ENCODE measurements at regions not wholly inside any gene's neighbourhood (a gene's known extent, or its start where the extent isn't known, plus 50 kb on each side); places are given as distances from the start of the nearest gene placed in this dataset.

DNA sequence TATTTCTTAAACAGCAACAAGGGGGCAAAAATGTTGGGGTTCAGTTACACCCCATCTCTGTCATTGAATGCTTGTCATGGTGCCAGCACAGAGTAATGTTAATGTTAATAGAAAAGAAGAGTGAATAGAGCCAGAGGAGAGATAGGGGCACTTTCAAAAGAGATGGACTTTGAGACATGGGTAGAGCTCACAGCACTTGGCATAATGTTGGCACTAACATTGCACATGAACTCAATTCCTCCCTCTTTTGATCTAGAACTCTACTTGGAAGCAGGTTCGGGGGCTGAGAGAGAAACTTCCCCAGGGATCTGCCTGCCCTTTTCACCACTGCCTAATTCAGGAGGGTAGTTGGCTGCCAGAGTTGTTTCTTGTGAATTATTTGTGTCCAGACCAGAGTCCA is 188.0 kb upstream of the ADRA1D start:
- CTCF ChIA-PET, result no interaction called here

DNA sequence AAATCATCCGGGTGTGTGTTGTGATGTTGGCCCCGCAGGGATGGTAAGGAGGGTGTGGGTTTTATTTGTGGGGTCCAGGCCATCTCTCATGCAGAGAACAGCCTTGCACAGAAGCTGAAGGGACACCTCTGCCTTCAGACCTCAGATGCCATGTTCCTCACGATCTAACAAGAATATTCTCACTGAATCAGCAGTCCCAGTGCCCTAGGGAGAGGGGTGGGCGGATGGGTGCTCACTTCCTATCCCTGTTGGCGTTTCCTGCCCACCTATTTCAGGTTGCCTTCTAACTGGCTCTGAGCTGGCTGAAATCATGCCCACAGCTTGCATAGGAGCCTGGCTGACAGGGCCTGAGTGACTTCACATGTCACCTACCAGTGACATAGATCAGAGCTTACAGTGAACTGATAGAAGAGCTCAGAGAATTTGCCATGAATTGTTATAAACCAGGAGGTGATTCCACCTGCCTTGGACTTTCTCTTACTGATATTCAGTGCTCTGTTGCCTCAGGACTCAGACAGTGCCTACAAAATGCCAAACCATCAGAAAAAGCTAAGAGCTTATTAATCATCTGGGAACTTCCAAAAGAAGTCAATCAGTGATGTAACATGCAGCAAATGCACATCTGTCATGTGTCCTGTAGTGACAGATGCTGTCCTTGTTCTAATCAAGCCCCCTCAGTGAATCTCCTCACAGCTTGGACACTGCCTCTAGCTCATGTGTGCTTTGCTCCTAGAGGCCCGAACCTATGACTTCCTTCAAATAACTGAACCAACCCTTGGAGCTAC is 186.8 kb upstream of the ADRA1D start:
- ATAC-seq, result no peak
- CTCF ChIA-PET, result interaction anchor here (0.6 to 1.4 kb wide), 2 partner anchors 156 to 161 kb away, joined by 3 read pairs; no protein-coding TSS in a partner anchor
- no peak for FAIRE-seq
- POLR2A ChIA-PET, result no interaction called here
- Histone ChIP-seq H3K27ac (no peak overlapping the region), H3K4me3 (no peak overlapping the region), H3K9me3 (no peaks in the 10 kb centered on the region), H3K4me2 (no peak overlapping the region), H3K4me1 (no peaks in the 10 kb centered on the region)
- 48% methylated on average over 6 of the region's 6 CpGs for WGBS (ENCODE audit: missing lambda C conversion rate)
- no peak for DNase-seq (ENCODE audit: low read depth in 1 of 2, low spot score in 1 of 2)
- TF ChIP-seq HDAC2 (IDR thresholded peaks at IDR 0.05) (no peak), NFE2L2 (conservative IDR thresholded peaks at IDR 0.05; ENCODE audit: low read length) (no peak), ZNF302 (CRISPR knock-in tag; IDR thresholded peaks at IDR 0.05) (no peak), BHLHE40 (IDR thresholded peaks at IDR 0.05; ENCODE audit: low read depth, low read length) (no peak), CEBPB (IDR thresholded peaks at IDR 0.05) (no peak), TP53 (CRISPR knock-in tag; IDR thresholded peaks at IDR 0.05) (no peak), FOSB (CRISPR knock-in tag; IDR thresholded peaks at IDR 0.05) (no peak), USF2 (IDR thresholded peaks at IDR 0.05) (no peak)
- TF ChIP-seq, protein P1, sequence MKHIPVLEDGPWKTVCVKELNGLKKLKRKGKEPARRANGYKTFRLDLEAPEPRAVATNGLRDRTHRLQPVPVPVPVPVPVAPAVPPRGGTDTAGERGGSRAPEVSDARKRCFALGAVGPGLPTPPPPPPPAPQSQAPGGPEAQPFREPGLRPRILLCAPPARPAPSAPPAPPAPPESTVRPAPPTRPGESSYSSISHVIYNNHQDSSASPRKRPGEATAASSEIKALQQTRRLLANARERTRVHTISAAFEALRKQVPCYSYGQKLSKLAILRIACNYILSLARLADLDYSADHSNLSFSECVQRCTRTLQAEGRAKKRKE (CRISPR knock-in tag; IDR thresholded peaks at IDR 0.05; ENCODE audit: low read depth), result no peak

More for the DNA sequence above, 188.0 kb upstream of the ADRA1D start:
- Histone ChIP-seq H3K9me3 (no peaks in the 10 kb centered on the region), H3K4me2 (no peak overlapping the region), H3K4me3 (no peak overlapping the region), H3K4me1 (no peaks in the 10 kb centered on the region), H3K27ac (no peak overlapping the region)
- POLR2A ChIA-PET, result no interaction called here
- DNase-seq (ENCODE audit: low read depth in 1 of 2, low spot score in 1 of 2) (no peak), ATAC-seq (no peak), FAIRE-seq (no peak)
- TF ChIP-seq NPAS2 (CRISPR knock-in tag; IDR thresholded peaks at IDR 0.05; ENCODE audit: borderline replicate concordance), result no peak
- no peak for TF ChIP-seq BCL3 (IDR thresholded peaks at IDR 0.05)
- TF ChIP-seq NFE2L2 (conservative IDR thresholded peaks at IDR 0.05; ENCODE audit: low read length), result no peak
- no peak for TF ChIP-seq POLR2A (IDR thresholded peaks at IDR 0.05; ENCODE audit: low read length)
- WGBS (ENCODE audit: missing lambda C conversion rate), result 69% methylated on average over 1 of the region's 1 CpG

GRCh38 chr20:4435225-4435624 is 186.1 kb upstream of the ADRA1D start:
- ATAC-seq (no peak), DNase-seq (ENCODE audit: low read depth in 1 of 2, low spot score in 1 of 2) (no peak), FAIRE-seq (no peak)
- H3K27ac ChIP-seq, result no peak overlapping the region
- H3K4me3 ChIP-seq, result no peak overlapping the region
- H3K9me3 ChIP-seq, result no peaks in the 10 kb centered on the region
- WGBS (ENCODE audit: missing lambda C conversion rate), result 53% methylated on average over 1 of the region's 1 CpG
- CTCF ChIA-PET, result interaction anchor here (0.6 to 1.4 kb wide), 2 partner anchors 157 to 162 kb away, joined by 3 read pairs; no protein-coding TSS in a partner anchor
- POLR2A ChIA-PET, result no interaction called here
- TF ChIP-seq POLR2A (IDR thresholded peaks at IDR 0.05; ENCODE audit: low read length), result no peak
- no peak for TF ChIP-seq MAZ (IDR thresholded peaks at IDR 0.05; ENCODE audit: borderline replicate concordance, low read depth, low read length)
- no peaks in the 10 kb centered on the region for H3K4me1 ChIP-seq
- H3K4me2 ChIP-seq, result no peak overlapping the region

DNA sequence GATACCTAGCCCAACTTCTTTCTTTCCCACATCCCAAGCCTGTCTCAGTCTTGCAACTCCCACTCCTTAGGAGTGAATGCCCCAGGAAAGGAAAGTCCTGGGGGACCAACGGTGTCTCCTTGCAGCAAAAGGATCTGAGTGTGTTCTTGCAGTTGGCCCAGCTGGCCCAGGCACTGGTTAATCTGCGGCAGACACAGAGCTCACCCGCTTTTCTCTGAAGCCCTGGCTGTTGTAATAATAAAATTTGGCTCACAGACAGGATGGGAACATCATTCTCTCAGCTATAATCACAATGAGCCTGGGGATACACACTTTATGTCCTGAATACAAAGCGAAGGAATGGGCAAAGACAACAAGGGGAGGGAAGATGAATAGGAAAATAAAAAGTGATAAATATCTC is 185.6 kb upstream of the ADRA1D start:
- ChIA-PET CTCF (interaction anchor here (1.4 kb wide), 1 partner anchor 158 kb away, joined by 3 read pairs; no protein-coding TSS in a partner anchor), POLR2A (no interaction called here)
- H3K27ac ChIP-seq, result no peak overlapping the region
- H3K4me2 ChIP-seq, result no peak overlapping the region
- H3K4me3 ChIP-seq, result no peak overlapping the region
- FAIRE-seq (no peak), DNase-seq (ENCODE audit: low read depth in 1 of 2, low spot score in 1 of 2) (no peak), ATAC-seq (no peak)
- TF ChIP-seq, protein P1 (CRISPR knock-in tag; IDR thresholded peaks at IDR 0.05; ENCODE audit: low read depth), result no peak
- TF ChIP-seq CBX8 (IDR thresholded peaks at IDR 0.05) (no peak), ZC3H11A (IDR thresholded peaks at IDR 0.05) (no peak), RFX5 (IDR thresholded peaks at IDR 0.05) (no peak), NFE2L2 (conservative IDR thresholded peaks at IDR 0.05; ENCODE audit: low read length) (no peak), EHF (CRISPR knock-in tag; IDR thresholded peaks at IDR 0.05) (no peak), NPAS2 (CRISPR knock-in tag; IDR thresholded peaks at IDR 0.05; ENCODE audit: borderline replicate concordance) (no peak), HMGXB4 (CRISPR knock-in tag; IDR thresholded peaks at IDR 0.05; ENCODE audit: borderline replicate concordance) (no peak), HDAC2 (IDR thresholded peaks at IDR 0.05) (no peak), CHD2 (IDR thresholded peaks at IDR 0.05; ENCODE audit: low read length, partially characterized antibody) (no peak), BCL3 (IDR thresholded peaks at IDR 0.05) (no peak)
- no peaks in the 10 kb centered on the region for H3K4me1 ChIP-seq
- no peaks in the 10 kb centered on the region for H3K9me3 ChIP-seq
- 51% methylated on average over 4 of the region's 4 CpGs for WGBS (ENCODE audit: missing lambda C conversion rate)

Data from A549 (cell line).